ENCODE measurements at regions not wholly inside any gene's neighbourhood (a gene's known extent, or its start where the extent isn't known, plus 50 kb on each side); places are given as distances from the start of the nearest gene placed in this dataset.

DNA sequence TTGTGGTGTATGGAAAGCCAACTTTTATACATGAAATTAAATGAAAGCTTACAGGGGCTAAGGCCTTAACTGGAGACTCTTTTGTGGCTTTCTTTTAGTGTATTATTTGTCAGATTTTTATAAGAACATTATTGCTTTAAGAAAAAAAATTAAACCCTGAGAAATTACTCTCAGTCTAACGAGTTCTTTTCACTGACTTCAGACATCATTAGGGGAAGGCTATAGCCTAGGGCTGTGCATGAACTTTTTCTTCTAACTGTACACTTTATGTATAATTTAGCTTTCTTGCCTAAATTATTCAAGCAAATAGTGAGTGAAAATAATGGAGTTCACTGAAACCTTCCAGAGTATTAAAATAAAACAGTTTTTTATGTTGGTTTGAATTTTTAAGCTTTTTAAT is 151.1 kb upstream of the MEIS1 start:
- H3K4me2 ChIP-seq (ENCODE audit: insufficient read depth, low read length), result no peak overlapping the region
- no peaks in the 10 kb centered on the region for H3K4me1 ChIP-seq (ENCODE audit: insufficient read depth, low read length)
- DNase-seq (no peak), ATAC-seq (ENCODE audit: insufficient read depth, low read depth) (no peak)
- H3K27me3 ChIP-seq (ENCODE audit: insufficient read depth, low read length, poor library complexity), result peaks cover 2% of the 10 kb centered on the region
- H3K27ac ChIP-seq (ENCODE audit: low read length), result no peak overlapping the region
- H4K20me1 ChIP-seq (ENCODE audit: insufficient read depth, low read length), result no peaks in the 10 kb centered on the region
- TF ChIP-seq, protein P1, sequence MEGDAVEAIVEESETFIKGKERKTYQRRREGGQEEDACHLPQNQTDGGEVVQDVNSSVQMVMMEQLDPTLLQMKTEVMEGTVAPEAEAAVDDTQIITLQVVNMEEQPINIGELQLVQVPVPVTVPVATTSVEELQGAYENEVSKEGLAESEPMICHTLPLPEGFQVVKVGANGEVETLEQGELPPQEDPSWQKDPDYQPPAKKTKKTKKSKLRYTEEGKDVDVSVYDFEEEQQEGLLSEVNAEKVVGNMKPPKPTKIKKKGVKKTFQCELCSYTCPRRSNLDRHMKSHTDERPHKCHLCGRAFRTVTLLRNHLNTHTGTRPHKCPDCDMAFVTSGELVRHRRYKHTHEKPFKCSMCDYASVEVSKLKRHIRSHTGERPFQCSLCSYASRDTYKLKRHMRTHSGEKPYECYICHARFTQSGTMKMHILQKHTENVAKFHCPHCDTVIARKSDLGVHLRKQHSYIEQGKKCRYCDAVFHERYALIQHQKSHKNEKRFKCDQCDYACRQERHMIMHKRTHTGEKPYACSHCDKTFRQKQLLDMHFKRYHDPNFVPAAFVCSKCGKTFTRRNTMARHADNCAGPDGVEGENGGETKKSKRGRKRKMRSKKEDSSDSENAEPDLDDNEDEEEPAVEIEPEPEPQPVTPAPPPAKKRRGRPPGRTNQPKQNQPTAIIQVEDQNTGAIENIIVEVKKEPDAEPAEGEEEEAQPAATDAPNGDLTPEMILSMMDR (IDR thresholded peaks at IDR 0.05; ENCODE audit: borderline replicate concordance, extremely low read depth, low read length, poor library complexity, severe bottlenecking), result no peak
- H3K79me2 ChIP-seq (ENCODE audit: insufficient read depth, low read length), result no peaks in the 10 kb centered on the region
- H3K9ac ChIP-seq (ENCODE audit: low read depth, low read length), result no peak overlapping the region
- H3K4me3 ChIP-seq (ENCODE audit: low read depth in 1 of 2, low read length in 2 of 2), result no peak overlapping the region
- H3K9me3 ChIP-seq (ENCODE audit: insufficient read depth, low read length, severe bottlenecking), result no peaks in the 10 kb centered on the region
- no peak overlapping the region for H2AFZ ChIP-seq (ENCODE audit: low read depth, low read length)
- H3K36me3 ChIP-seq (ENCODE audit: insufficient read depth, low read length), result no peaks in the 10 kb centered on the region

DNA sequence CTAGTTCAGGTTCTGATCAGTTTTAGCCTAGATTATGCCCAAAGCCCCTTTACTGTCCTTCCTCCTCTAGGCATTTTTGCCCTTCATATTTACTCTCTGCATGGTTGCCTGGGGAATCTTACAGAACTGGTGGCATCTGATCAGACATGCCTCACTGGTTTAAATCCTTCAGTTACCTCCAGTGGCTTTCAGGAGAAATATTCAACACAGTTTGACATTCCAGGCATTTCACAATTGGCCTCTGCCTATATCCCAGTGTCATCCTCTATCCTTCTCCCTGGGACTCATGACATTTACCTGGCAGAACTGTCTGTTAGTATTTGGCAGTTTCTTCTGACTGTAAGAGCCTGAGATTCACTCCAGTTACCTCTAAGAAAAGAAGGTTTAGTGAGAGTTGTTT is 152.9 kb upstream of the MEIS1 start:
- no peaks in the 10 kb centered on the region for H3K36me3 ChIP-seq (ENCODE audit: insufficient read depth, low read length)
- ATAC-seq (ENCODE audit: insufficient read depth, low read depth) (no peak), DNase-seq (no peak)
- TF ChIP-seq, protein P1 (IDR thresholded peaks at IDR 0.05; ENCODE audit: borderline replicate concordance, extremely low read depth, low read length, poor library complexity, severe bottlenecking), result no peak
- TF ChIP-seq EZH2 (IDR thresholded peaks at IDR 0.05; ENCODE audit: borderline replicate concordance, low read depth, low read length, severe bottlenecking), result no peak
- H3K4me2 ChIP-seq (ENCODE audit: insufficient read depth, low read length), result no peak overlapping the region
- no peak overlapping the region for H3K4me3 ChIP-seq (ENCODE audit: low read depth in 1 of 2, low read length in 2 of 2)
- H3K27me3 ChIP-seq (ENCODE audit: insufficient read depth, low read length, poor library complexity), result peaks cover 2% of the 10 kb centered on the region
- H3K27ac ChIP-seq (ENCODE audit: low read length), result no peak overlapping the region
- H3K4me1 ChIP-seq (ENCODE audit: insufficient read depth, low read length), result no peaks in the 10 kb centered on the region
- no peaks in the 10 kb centered on the region for H4K20me1 ChIP-seq (ENCODE audit: insufficient read depth, low read length)
- H2AFZ ChIP-seq (ENCODE audit: low read depth, low read length), result no peak overlapping the region
- no peaks in the 10 kb centered on the region for H3K79me2 ChIP-seq (ENCODE audit: insufficient read depth, low read length)
- no peaks in the 10 kb centered on the region for H3K9me3 ChIP-seq (ENCODE audit: insufficient read depth, low read length, severe bottlenecking)
- no peak overlapping the region for H3K9ac ChIP-seq (ENCODE audit: low read depth, low read length)

DNA sequence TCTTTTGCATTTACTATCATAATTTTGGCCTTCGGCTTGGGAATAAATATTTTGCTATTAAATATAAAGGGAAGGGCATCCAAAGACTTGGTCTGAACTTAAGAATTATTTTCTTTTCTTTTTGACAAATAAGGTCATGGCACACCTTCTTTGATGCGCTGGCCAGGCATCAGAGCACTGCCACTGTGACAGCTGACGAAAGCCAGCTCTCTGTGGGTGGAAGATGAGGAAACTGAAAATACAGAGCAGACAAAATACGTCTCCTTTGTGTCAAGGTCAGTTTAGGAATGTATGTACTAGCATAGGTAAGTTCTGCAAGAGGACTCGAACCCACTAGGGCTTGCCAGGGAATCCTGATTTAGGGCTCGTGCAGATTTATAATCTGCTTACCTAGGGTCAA is 155.9 kb upstream of the MEIS1 start:
- Histone ChIP-seq H4K20me1 (ENCODE audit: insufficient read depth, low read length) (no peaks in the 10 kb centered on the region), H3K9ac (ENCODE audit: low read depth, low read length) (no peak overlapping the region), H3K4me1 (ENCODE audit: insufficient read depth, low read length) (no peaks in the 10 kb centered on the region), H3K9me3 (ENCODE audit: insufficient read depth, low read length, severe bottlenecking) (no peaks in the 10 kb centered on the region), H3K27ac (ENCODE audit: low read length) (no peak overlapping the region), H3K4me2 (ENCODE audit: insufficient read depth, low read length) (no peak overlapping the region), H3K4me3 (ENCODE audit: low read depth in 1 of 2, low read length in 2 of 2) (no peak overlapping the region), H3K27me3 (ENCODE audit: insufficient read depth, low read length, poor library complexity) (peaks cover 4% of the 10 kb centered on the region), H2AFZ (ENCODE audit: low read depth, low read length) (no peak overlapping the region), H3K36me3 (ENCODE audit: insufficient read depth, low read length) (no peaks in the 10 kb centered on the region), H3K79me2 (ENCODE audit: insufficient read depth, low read length) (no peaks in the 10 kb centered on the region)
- no peak for ATAC-seq (ENCODE audit: insufficient read depth, low read depth)
- no peak for DNase-seq
- TF ChIP-seq, protein P1 (IDR thresholded peaks at IDR 0.05; ENCODE audit: borderline replicate concordance, extremely low read depth, low read length, poor library complexity, severe bottlenecking), result no peak
- no peak for TF ChIP-seq EZH2 (IDR thresholded peaks at IDR 0.05; ENCODE audit: borderline replicate concordance, low read depth, low read length, severe bottlenecking)

DNA sequence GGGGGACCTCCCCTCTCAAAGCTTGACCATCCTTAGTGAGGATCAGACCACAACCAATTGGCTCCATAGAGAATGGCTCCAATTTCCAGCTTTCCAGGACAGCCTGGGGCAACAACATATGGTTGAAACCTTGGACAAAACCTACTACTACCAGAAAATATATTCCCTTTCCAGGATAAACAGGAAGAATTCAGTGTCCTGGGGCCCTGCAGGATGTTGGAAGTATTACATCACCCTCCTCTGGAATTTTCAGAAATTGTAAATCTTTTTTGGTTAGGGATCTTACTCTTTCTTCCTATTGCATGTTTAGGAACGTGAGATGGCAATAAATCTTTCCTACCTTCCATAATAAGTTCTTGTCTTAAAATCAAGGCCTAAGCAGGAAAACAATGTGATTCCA is 158.9 kb upstream of the MEIS1 start:
- Histone ChIP-seq H3K79me2 (ENCODE audit: insufficient read depth, low read length) (no peaks in the 10 kb centered on the region), H3K4me3 (ENCODE audit: low read depth in 1 of 2, low read length in 2 of 2) (no peak overlapping the region), H3K27me3 (ENCODE audit: insufficient read depth, low read length, poor library complexity) (peaks cover 9% of the 10 kb centered on the region), H3K4me1 (ENCODE audit: insufficient read depth, low read length) (no peaks in the 10 kb centered on the region), H2AFZ (ENCODE audit: low read depth, low read length) (no peak overlapping the region), H4K20me1 (ENCODE audit: insufficient read depth, low read length) (no peaks in the 10 kb centered on the region), H3K27ac (ENCODE audit: low read length) (no peak overlapping the region), H3K9me3 (ENCODE audit: insufficient read depth, low read length, severe bottlenecking) (no peaks in the 10 kb centered on the region), H3K4me2 (ENCODE audit: insufficient read depth, low read length) (no peak overlapping the region), H3K9ac (ENCODE audit: low read depth, low read length) (no peak overlapping the region), H3K36me3 (ENCODE audit: insufficient read depth, low read length) (no peaks in the 10 kb centered on the region)
- ATAC-seq (ENCODE audit: insufficient read depth, low read depth) (no peak), DNase-seq (no peak)
- TF ChIP-seq, protein P1 (IDR thresholded peaks at IDR 0.05; ENCODE audit: borderline replicate concordance, extremely low read depth, low read length, poor library complexity, severe bottlenecking), result no peak
- TF ChIP-seq EZH2 (IDR thresholded peaks at IDR 0.05; ENCODE audit: borderline replicate concordance, low read depth, low read length, severe bottlenecking), result no peak
